WTC11 (cell line): ENCODE measurements at regions not wholly inside any gene's neighbourhood (a gene's known extent, or its start where the extent isn't known, plus 50 kb on each side); places are given as distances from the start of the nearest gene placed in this dataset.

Source experiments
- ATAC-seq: fragments of 200-7000 bp; cut with Tn5 transposase; 2 replicates; pipeline ENCODE4 v1.10.0; 2021; ENCODE audit warnings: mild to moderate bottlenecking, moderate library complexity
- CTCF ChIA-PET: fragments of 300-600 bp; sonication (Branson Sonifier 250); formaldehyde crosslinking; loops from one replicate; lab custom pipeline; 2021; ENCODE audit warnings: antibody characterized with exemption; lab: Charles Lee
- POLR2A ChIA-PET: fragments of 350-600 bp; sonication (Branson Sonifier 250); formaldehyde crosslinking; loops from one replicate; lab custom pipeline; 2021; ENCODE audit warnings: antibody characterized with exemption; lab: Charles Lee
- DNase-seq: peaks from one replicate; pipeline ENCODE4 v3.0.0; 2021; ENCODE audit warnings: low spot score
- H3K27ac Mint-ChIP-seq: 2 replicates; pipeline ENCODE4 v1.8.0; 2021; ENCODE audit warnings: mixed read lengths
- H3K27me3 Mint-ChIP-seq: 2 replicates; pipeline ENCODE4 v1.8.0; 2021; ENCODE audit warnings: low read depth, mild to moderate bottlenecking, moderate library complexity, mixed read lengths
- H3K36me3 Mint-ChIP-seq: 2 replicates; pipeline ENCODE4 v1.8.0; 2021; ENCODE audit warnings: mixed read lengths
- H3K4me1 Mint-ChIP-seq: 2 replicates; pipeline ENCODE4 v1.8.0; 2022; ENCODE audit warnings: mixed read lengths
- H3K4me3 Mint-ChIP-seq: 2 replicates; pipeline ENCODE4 v1.8.0; 2021; ENCODE audit warnings: mild to moderate bottlenecking, moderate library complexity, mixed read lengths
- H3K9me3 Mint-ChIP-seq: 2 replicates; pipeline ENCODE4 v1.8.0; 2021; ENCODE audit warnings: mixed read lengths
- AR ChIP-seq: fragments of 250-450 bp; sonication (Bioruptor Pico); IDR thresholded peaks from 2 replicates; pipeline ENCODE4 v1.9.0; 2021; ENCODE audit warnings: mild to moderate bottlenecking
- CBFB ChIP-seq: sonication (generic); formaldehyde crosslinking; IDR thresholded peaks from 2 replicates; pipeline ENCODE4 v1.8.1; 2022; ENCODE audit warnings: mild to moderate bottlenecking, low read depth, missing genetic modification reagents
- CREM ChIP-seq: sonication (generic); formaldehyde crosslinking; IDR thresholded peaks from 2 replicates; pipeline ENCODE4 v1.8.1; 2022; ENCODE audit warnings: mild to moderate bottlenecking, missing genetic modification reagents, moderate library complexity
- E2F1 ChIP-seq: sonication (generic); formaldehyde crosslinking; IDR thresholded peaks from 2 replicates; pipeline ENCODE4 v1.8.0; 2022; ENCODE audit warnings: mild to moderate bottlenecking, missing genetic modification reagents
- ESRRA ChIP-seq: sonication (generic); formaldehyde crosslinking; IDR thresholded peaks from 2 replicates; pipeline ENCODE4 v1.8.1; 2022; ENCODE audit warnings: mild to moderate bottlenecking, missing genetic modification reagents, borderline replicate concordance
- ETV6 ChIP-seq: sonication (generic); formaldehyde crosslinking; IDR thresholded peaks from 2 replicates; pipeline ENCODE4 v1.8.1; 2022; ENCODE audit warnings: mild to moderate bottlenecking, missing genetic modification reagents
- FOXJ3 ChIP-seq: sonication (generic); formaldehyde crosslinking; IDR thresholded peaks from 2 replicates; pipeline ENCODE4 v1.9.0; 2021; ENCODE audit warnings: missing genetic modification reagents, mild to moderate bottlenecking, borderline replicate concordance
- FOXP1 ChIP-seq: sonication (generic); formaldehyde crosslinking; IDR thresholded peaks from 2 replicates; pipeline ENCODE4 v1.8.0; 2022; ENCODE audit warnings: missing genetic modification reagents, mild to moderate bottlenecking, moderate library complexity, borderline replicate concordance
- HMGXB4 ChIP-seq: sonication (generic); formaldehyde crosslinking; IDR thresholded peaks from 2 replicates; pipeline ENCODE4 v1.8.1; 2023; ENCODE audit warnings: mild to moderate bottlenecking, moderate library complexity, missing genetic modification reagents
- JUN ChIP-seq: sonication (generic); formaldehyde crosslinking; IDR thresholded peaks from 2 replicates; pipeline ENCODE4 v1.8.0; 2023; ENCODE audit warnings: mild to moderate bottlenecking, missing genetic modification reagents
- MYBL2 ChIP-seq: sonication (generic); formaldehyde crosslinking; IDR thresholded peaks from 2 replicates; pipeline ENCODE4 v1.8.1; 2023; ENCODE audit warnings: mild to moderate bottlenecking, moderate library complexity, missing genetic modification reagents
- PREB ChIP-seq: sonication (generic); formaldehyde crosslinking; IDR thresholded peaks from 2 replicates; pipeline ENCODE4 v1.8.1; 2022; ENCODE audit warnings: mild to moderate bottlenecking, missing genetic modification reagents, moderate library complexity, borderline replicate concordance
- SMAD3 ChIP-seq: sonication (generic); formaldehyde crosslinking; IDR thresholded peaks from 2 replicates; pipeline ENCODE4 v1.8.0; 2022; ENCODE audit warnings: missing genetic modification reagents, mild to moderate bottlenecking, borderline replicate concordance
- SP1 ChIP-seq: sonication (generic); formaldehyde crosslinking; conservative IDR thresholded peaks from 2 replicates; pipeline ENCODE4 v1.8.1; 2022; ENCODE audit warnings: missing genetic modification reagents
- TEAD4 ChIP-seq: sonication (generic); formaldehyde crosslinking; IDR thresholded peaks from 2 replicates; pipeline ENCODE4 v1.8.0; 2022; ENCODE audit warnings: mild to moderate bottlenecking, missing genetic modification reagents
- USF1 ChIP-seq: sonication (generic); formaldehyde crosslinking; IDR thresholded peaks from 2 replicates; pipeline ENCODE4 v1.8.0; 2022; ENCODE audit warnings: mild to moderate bottlenecking, missing genetic modification reagents
- ZBTB21 ChIP-seq: sonication (generic); formaldehyde crosslinking; IDR thresholded peaks from 2 replicates; pipeline ENCODE4 v1.8.1; 2023; ENCODE audit warnings: mild to moderate bottlenecking, missing genetic modification reagents, borderline replicate concordance
- ZNF423 ChIP-seq: fragments of 250-450 bp; sonication (Bioruptor Pico); IDR thresholded peaks from 2 replicates; pipeline ENCODE4 v2.1.2; 2022; ENCODE audit warnings: mild to moderate bottlenecking, moderate library complexity
- TF ChIP-seq, protein P1 (sequence below): fragments of 250-450 bp; sonication (Bioruptor Pico); IDR thresholded peaks from 2 replicates; pipeline ENCODE4 v1.9.0; 2021; ENCODE audit warnings: mild to moderate bottlenecking
- TF ChIP-seq, protein P2 (sequence below): sonication (generic); formaldehyde crosslinking; IDR thresholded peaks from 2 replicates; pipeline ENCODE4 v1.8.0; 2022; ENCODE audit warnings: missing genetic modification reagents

DNA sequence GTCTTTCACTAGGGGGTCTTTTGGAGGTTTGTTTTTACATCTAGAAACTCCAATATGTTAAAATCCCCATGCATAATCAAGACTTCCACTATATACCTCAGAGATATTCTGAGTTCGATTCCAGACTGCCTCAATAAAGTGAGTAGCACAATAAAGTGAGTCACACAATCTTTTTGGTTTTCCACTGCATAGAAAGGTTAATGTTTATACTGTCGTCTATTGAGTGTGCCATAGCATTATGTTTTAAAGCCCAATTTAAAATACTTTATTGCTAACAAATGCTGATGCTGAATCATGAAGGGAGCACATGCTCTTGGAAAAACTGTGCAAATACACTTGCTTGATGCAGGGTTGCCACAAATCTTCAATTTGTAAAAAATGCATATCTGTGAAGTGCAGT, 227.5 kb upstream of the ZFHX3 start:
- no peaks in the 10 kb centered on the region for H3K27me3 Mint-ChIP-seq
- H3K9me3 Mint-ChIP-seq: peaks cover 21% of the 10 kb centered on the region
- H3K4me3 Mint-ChIP-seq: no peak overlapping the region
- DNase-seq (no peak), ATAC-seq (no peak)
- H3K4me1 Mint-ChIP-seq: no peaks in the 10 kb centered on the region
- no peak overlapping the region for H3K27ac Mint-ChIP-seq
- TF ChIP-seq ZNF423 (CRISPR knock-in tag) (no peak), SMAD3 (CRISPR knock-in tag) (no peak), E2F1 (no peak), SP1 (CRISPR knock-in tag) (no peak), PREB (CRISPR knock-in tag) (no peak), HMGXB4 (CRISPR knock-in tag) (no peak), FOXJ3 (CRISPR knock-in tag) (no peak), ZBTB21 (CRISPR knock-in tag) (no peak), ETV6 (no peak), ESRRA (no peak), AR (CRISPR knock-in tag) (no peak), TEAD4 (CRISPR knock-in tag) (no peak), CBFB (no peak), CREM (CRISPR knock-in tag) (no peak), MYBL2 (CRISPR knock-in tag) (no peak), USF1 (CRISPR knock-in tag) (no peak), FOXP1 (CRISPR knock-in tag) (no peak), JUN (CRISPR knock-in tag) (no peak)
- TF ChIP-seq, protein P1, sequence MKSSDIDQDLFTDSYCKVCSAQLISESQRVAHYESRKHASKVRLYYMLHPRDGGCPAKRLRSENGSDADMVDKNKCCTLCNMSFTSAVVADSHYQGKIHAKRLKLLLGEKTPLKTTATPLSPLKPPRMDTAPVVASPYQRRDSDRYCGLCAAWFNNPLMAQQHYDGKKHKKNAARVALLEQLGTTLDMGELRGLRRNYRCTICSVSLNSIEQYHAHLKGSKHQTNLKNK (CRISPR knock-in tag): no peak
- TF ChIP-seq, protein P2, sequence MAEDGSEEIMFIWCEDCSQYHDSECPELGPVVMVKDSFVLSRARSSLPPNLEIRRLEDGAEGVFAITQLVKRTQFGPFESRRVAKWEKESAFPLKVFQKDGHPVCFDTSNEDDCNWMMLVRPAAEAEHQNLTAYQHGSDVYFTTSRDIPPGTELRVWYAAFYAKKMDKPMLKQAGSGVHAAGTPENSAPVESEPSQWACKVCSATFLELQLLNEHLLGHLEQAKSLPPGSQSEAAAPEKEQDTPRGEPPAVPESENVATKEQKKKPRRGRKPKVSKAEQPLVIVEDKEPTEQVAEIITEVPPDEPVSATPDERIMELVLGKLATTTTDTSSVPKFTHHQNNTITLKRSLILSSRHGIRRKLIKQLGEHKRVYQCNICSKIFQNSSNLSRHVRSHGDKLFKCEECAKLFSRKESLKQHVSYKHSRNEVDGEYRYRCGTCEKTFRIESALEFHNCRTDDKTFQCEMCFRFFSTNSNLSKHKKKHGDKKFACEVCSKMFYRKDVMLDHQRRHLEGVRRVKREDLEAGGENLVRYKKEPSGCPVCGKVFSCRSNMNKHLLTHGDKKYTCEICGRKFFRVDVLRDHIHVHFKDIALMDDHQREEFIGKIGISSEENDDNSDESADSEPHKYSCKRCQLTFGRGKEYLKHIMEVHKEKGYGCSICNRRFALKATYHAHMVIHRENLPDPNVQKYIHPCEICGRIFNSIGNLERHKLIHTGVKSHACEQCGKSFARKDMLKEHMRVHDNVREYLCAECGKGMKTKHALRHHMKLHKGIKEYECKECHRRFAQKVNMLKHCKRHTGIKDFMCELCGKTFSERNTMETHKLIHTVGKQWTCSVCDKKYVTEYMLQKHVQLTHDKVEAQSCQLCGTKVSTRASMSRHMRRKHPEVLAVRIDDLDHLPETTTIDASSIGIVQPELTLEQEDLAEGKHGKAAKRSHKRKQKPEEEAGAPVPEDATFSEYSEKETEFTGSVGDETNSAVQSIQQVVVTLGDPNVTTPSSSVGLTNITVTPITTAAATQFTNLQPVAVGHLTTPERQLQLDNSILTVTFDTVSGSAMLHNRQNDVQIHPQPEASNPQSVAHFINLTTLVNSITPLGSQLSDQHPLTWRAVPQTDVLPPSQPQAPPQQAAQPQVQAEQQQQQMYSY (CRISPR knock-in tag): no peak
- ChIA-PET POLR2A (no interaction called here), CTCF (no interaction called here)
- peaks cover 5% of the 10 kb centered on the region; the same call in 1 of the 2 replicates for H3K36me3 Mint-ChIP-seq
